Astrocyte (in vitro differentiated cells and primary cell): ENCODE measurements at regions not wholly inside any gene's neighbourhood (a gene's known extent, or its start where the extent isn't known, plus 50 kb on each side); places are given as distances from the start of the nearest gene placed in this dataset.

Source experiments
- CTCF ChIP-seq: IDR thresholded peaks from 2 replicates; pipeline ENCODE4 v1.5.1; 2011; ENCODE audit warnings: low read depth, mild to moderate bottlenecking, inconsistent platforms, low read length, moderate library complexity; ENCODE audit not compliant: insufficient read depth
- EZH2 ChIP-seq: IDR thresholded peaks from 2 replicates; pipeline ENCODE4 v1.6.1; 2012; ENCODE audit warnings: mild to moderate bottlenecking, low read length, inconsistent platforms; ENCODE audit not compliant: insufficient read depth

GRCh38 chr2:215854008-215854407 lies 159.3 kb downstream of the MREG start:
- TF ChIP-seq EZH2 = no peak
- TF ChIP-seq CTCF = no peak
